Pancreas (tissue), 10 donors: ENCODE measurements at regions not wholly inside any gene's neighbourhood (a gene's known extent, or its start where the extent isn't known, plus 50 kb on each side); places are given as distances from the start of the nearest gene placed in this dataset.

Experiments used
- ATAC-seq, 4 donors: fragments of 200-7000 bp; cut with Tn5 transposase; one replicate each; pipeline versions ENCODE4 v1.8.0 to v1.9.1; 2020; ENCODE audit warnings: mild to moderate bottlenecking in 4 of 4, moderate library complexity in 4 of 4
- DNase-seq, 6 donors: peaks; one replicate each; pipeline ENCODE4 v3.0.0-alpha.2; 2020
- FAIRE-seq: peaks from 2 replicates; lab custom pipeline; 2012; peaks lifted over from hg19 to GRCh38; lab: Jason Lieb, UNC
- H3K27ac ChIP-seq, 4 donors: fragments of 200-600 bp; sonication (generic); 1 replicate in 3 of 4; 2 replicates in 1 of 4; pipeline versions ENCODE4 v1.5.0 to v1.8.0; 2020
- H3K27me3 ChIP-seq, 4 donors: fragments of 200-600 bp; one replicate each; pipeline ENCODE4 v1.8.0; 2021
- H3K36me3 ChIP-seq, 3 donors: fragments of 200-600 bp; sonication (generic) in 1 of 3; one replicate each; pipeline versions ENCODE4 v1.5.0 to v1.8.0; 2020 to 2021
- H3K4me1 ChIP-seq, 3 donors: fragments of 200-600 bp; one replicate each; pipeline ENCODE4 v1.8.0; 2021
- H3K4me3 ChIP-seq, 4 donors: fragments of 200-600 bp; sonication (generic) in 2 of 4; one replicate each; pipeline versions ENCODE4 v1.5.0 to v1.8.0; 2020 to 2021
- H3K9me3 ChIP-seq, 4 donors: fragments of 200-600 bp; one replicate each; pipeline ENCODE4 v1.8.0; 2021
- CTCF ChIP-seq, 4 donors: fragments of 200-600 bp; sonication (generic) in 3 of 4; IDR thresholded peaks; one replicate each; pipeline versions ENCODE4 v1.5.0 to v1.8.0; 2021; ENCODE audit warnings: antibody characterized with exemption in 4 of 4
- WGBS, 2 donors: extraction: QIAGEN DNeasy Blood & Tissue Kit; methylation state at CpG; one replicate each; pipeline ENCODE4 v1.1.7; 2013; 5-methylcytosine and 5-hydroxymethylcytosine counted together
- intact Hi-C, 3 donors: fragments of 100-400 bp; cut with DNase I; formaldehyde crosslinking; loops; one replicate each; pipeline versions ENCODE4 v1.11.1 to v1.14.2; 2022
- donor health status: healthy with polysubstance abuse.
- donor health status: DM: no; HTN: no; CAD: no; lungs with moderate emphysema.
- donor health status: DM: no; HTN: no; CAD: no.
- donor health status: control.
- donor health status: control.
- donor health status: Bipolar disorder and iron deficiency.
- donor health status: DM: yes; HTN: yes; CAD: no.
- donor health status: DM: no; HTN: no; CAD: no.
- donor health status: DM: no; HTN: no; CAD: no.
- donor health status: DM: yes; HTN: yes; CAD: no.

DNA sequence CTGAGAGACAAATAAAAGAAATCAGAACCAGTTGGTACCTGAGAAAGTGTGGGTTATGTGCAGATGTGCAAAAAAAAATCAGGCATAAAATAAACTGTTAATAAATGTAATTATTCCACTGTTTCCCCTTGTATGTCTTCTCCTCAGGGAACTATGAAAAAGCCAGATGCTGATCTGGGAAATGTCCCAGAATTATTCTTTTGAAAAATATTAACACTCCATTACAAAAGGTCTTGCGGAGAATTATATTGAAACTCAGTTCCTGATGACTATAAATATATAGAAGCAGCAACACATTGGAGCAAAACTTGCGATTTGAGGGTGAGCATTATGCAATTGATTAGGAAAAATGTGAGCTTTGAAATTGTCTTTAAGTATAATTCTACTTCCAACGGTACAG lies 433.3 kb upstream of the KLF12 start:
- no peaks in the 10 kb centered on the region for H3K4me1 ChIP-seq
- no peaks in the 10 kb centered on the region for H3K27me3 ChIP-seq
- WGBS, 2 donors, result 65 to 79% methylated on average over 3 of the region's 3 CpGs
- no peaks in the 10 kb centered on the region for H3K9me3 ChIP-seq
- H3K27ac ChIP-seq, result no peak overlapping the region
- no peak for DNase-seq
- no peak for ATAC-seq
- FAIRE-seq, result no peak
- H3K36me3 ChIP-seq, result no peaks in the 10 kb centered on the region
- no peak for TF ChIP-seq CTCF (IDR thresholded peaks at IDR 0.05)
- no peak overlapping the region for H3K4me3 ChIP-seq
- intact Hi-C loops, result no loop called here

DNA sequence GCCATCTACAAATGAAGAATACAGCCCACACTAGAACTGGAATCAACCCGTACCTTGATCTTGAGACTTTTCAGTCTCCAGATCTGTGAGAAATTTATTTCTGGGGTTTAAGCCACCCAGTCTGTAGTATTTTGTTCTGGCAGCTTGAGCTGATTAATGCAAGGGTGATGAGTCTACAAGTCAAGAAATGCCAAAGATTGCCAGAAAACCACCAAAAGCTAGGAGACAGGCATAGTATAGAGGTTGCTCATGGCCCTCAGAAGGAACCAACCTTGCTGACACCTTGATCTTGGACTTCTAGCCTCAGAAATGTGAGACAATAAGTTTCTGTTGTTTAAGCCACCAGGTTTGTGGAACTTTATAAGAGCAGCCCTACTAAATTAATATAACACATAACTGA lies 428.2 kb upstream of the KLF12 start:
- no peak for FAIRE-seq
- no peak overlapping the region for H3K4me3 ChIP-seq
- TF ChIP-seq CTCF (IDR thresholded peaks at IDR 0.05), result no peak
- H3K27ac ChIP-seq, result no peak overlapping the region
- DNase-seq, result no peak
- H3K36me3 ChIP-seq, result no peaks in the 10 kb centered on the region
- H3K27me3 ChIP-seq, result no peaks in the 10 kb centered on the region
- 70 to 83% methylated on average over 1 of the region's 1 CpG for WGBS, 2 donors
- no peaks in the 10 kb centered on the region for H3K4me1 ChIP-seq
- intact Hi-C loops, result no loop called here
- ATAC-seq, result no peak
- no peaks in the 10 kb centered on the region for H3K9me3 ChIP-seq

- TF ChIP-seq CTCF (IDR thresholded peaks at IDR 0.05), result no peak
- Histone ChIP-seq H3K4me3 (no peak overlapping the region), H3K9me3 (no peaks in the 10 kb centered on the region), H3K4me1 (no peaks in the 10 kb centered on the region), H3K27ac (no peak overlapping the region), H3K36me3 (no peaks in the 10 kb centered on the region), H3K27me3 (no peaks in the 10 kb centered on the region)
- no peak for ATAC-seq
- intact Hi-C loops, result no loop called here
- DNase-seq, result no peak
- no peak for FAIRE-seq
Observed at GRCh38 chr13:74561155-74561554, 427.0 kb upstream of the KLF12 start.

- ATAC-seq (no peak), DNase-seq (no peak), FAIRE-seq (no peak)
- H3K36me3 ChIP-seq, result no peaks in the 10 kb centered on the region
- H3K4me1 ChIP-seq, result no peaks in the 10 kb centered on the region
- no peaks in the 10 kb centered on the region for H3K9me3 ChIP-seq
- WGBS, 2 donors, result 47 to 50% methylated on average over 4 of the region's 4 CpGs
- H3K4me3 ChIP-seq, result no peak overlapping the region
- no peak for TF ChIP-seq CTCF (IDR thresholded peaks at IDR 0.05)
- no peaks in the 10 kb centered on the region for H3K27me3 ChIP-seq
- no peak overlapping the region for H3K27ac ChIP-seq
- intact Hi-C loops, result no loop called here
Observed at GRCh38 chr13:74560325-74560724, 426.1 kb upstream of the KLF12 start.

- FAIRE-seq (no peak), ATAC-seq (no peak), DNase-seq (no peak)
- no peak overlapping the region for H3K4me3 ChIP-seq
- no peaks in the 10 kb centered on the region for H3K4me1 ChIP-seq
- 83 to 87% methylated on average over 1 of the region's 1 CpG for WGBS, 2 donors
- H3K27ac ChIP-seq, result no peak overlapping the region
- no peaks in the 10 kb centered on the region for H3K27me3 ChIP-seq
- no peaks in the 10 kb centered on the region for H3K9me3 ChIP-seq
- intact Hi-C loops, result no loop called here
- no peaks in the 10 kb centered on the region for H3K36me3 ChIP-seq
- no peak for TF ChIP-seq CTCF (IDR thresholded peaks at IDR 0.05)
Observed at GRCh38 chr13:74557870-74558269, 423.7 kb upstream of the KLF12 start.
